ENCODE measurements at regions not wholly inside any gene's neighbourhood (a gene's known extent, or its start where the extent isn't known, plus 50 kb on each side); places are given as distances from the start of the nearest gene placed in this dataset.
"Not testable (repeated sequence)": the region's sequence is repeated elsewhere in the genome, so short reads cannot be mapped to it uniquely, and the experiment has no call there.

DNA sequence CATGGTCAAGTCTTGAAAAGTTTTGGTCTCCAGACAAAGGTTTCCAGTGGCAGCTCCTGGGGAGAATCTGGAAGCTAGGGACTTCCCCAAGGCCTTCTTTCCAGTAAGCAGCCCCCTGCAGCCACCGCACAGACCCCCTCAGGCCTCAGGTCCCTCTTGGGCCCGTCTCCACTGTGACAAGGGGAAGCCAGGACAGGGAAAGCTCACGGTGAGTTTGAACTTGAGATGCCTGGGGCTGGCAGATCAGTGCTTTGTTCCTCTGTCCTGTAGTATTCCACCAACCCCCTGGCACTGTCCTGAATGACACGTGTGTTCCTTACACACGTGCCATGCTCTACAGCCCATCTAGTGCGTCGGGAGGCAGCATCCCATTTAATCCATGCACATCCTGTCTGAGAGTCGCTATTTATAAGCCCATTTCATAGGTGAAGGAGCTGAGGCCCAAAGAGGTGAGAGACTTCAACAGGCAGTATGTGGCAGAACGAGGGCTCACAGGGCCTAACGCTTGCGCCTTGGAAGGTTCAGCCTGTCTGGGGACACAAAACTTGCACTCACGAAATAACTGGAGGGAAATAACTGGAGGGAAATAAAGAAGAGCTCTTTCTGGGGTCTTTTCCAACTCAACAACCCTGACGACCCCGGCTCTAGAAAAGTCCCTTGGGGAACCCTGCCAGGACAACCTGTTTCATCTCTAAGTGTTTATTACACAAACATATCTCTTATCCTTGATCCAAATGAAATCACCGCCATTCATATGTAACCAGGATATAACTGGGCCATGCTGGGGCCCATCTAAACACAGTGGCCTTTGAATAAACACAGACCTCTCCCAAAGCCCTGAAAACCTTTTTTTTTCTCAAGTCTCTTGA is 123.0 kb downstream of the BANF2 start:
- no peak for DNase-seq (ENCODE audit: low read depth in 1 of 2, low spot score in 1 of 2)
- Histone ChIP-seq H3K27me3 (no peaks in the 10 kb centered on the region), H3K9me3 (ENCODE audit: low read depth) (no peaks in the 10 kb centered on the region), H3K4me3 (no peak overlapping the region), H3K4me1 (ENCODE audit: low read depth) (peaks cover 13% of the 10 kb centered on the region), H3K36me3 (no peaks in the 10 kb centered on the region), H3K27ac (no peak overlapping the region)
- TF ChIP-seq, protein P1, sequence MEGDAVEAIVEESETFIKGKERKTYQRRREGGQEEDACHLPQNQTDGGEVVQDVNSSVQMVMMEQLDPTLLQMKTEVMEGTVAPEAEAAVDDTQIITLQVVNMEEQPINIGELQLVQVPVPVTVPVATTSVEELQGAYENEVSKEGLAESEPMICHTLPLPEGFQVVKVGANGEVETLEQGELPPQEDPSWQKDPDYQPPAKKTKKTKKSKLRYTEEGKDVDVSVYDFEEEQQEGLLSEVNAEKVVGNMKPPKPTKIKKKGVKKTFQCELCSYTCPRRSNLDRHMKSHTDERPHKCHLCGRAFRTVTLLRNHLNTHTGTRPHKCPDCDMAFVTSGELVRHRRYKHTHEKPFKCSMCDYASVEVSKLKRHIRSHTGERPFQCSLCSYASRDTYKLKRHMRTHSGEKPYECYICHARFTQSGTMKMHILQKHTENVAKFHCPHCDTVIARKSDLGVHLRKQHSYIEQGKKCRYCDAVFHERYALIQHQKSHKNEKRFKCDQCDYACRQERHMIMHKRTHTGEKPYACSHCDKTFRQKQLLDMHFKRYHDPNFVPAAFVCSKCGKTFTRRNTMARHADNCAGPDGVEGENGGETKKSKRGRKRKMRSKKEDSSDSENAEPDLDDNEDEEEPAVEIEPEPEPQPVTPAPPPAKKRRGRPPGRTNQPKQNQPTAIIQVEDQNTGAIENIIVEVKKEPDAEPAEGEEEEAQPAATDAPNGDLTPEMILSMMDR (IDR thresholded peaks at IDR 0.05; ENCODE audit: low read depth, low read length) = no peak

DNA sequence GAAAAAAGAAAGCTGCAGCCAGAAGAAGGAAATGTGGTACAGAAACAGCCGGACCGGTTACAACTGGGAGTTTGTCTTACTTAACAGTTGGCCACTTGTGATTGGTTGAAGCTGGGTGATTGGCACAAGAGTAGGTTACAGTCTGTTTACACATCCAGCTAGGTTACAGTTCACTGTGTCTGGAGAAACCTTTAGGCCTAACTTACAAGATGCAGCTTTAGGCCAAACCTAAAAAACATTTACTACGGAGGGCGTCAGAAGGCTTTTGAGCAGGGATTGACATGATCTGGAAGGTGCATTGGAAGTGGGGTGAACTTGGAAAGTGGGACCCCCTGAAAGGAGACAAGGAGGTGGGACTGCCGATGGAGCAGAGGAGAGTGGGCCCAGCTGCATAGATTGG is 122.3 kb downstream of the BANF2 start:
- H3K36me3 ChIP-seq = no peaks in the 10 kb centered on the region
- no peaks in the 10 kb centered on the region for H3K27me3 ChIP-seq
- peaks cover 13% of the 10 kb centered on the region for H3K4me1 ChIP-seq (ENCODE audit: low read depth)
- H3K9me3 ChIP-seq (ENCODE audit: low read depth) = no peaks in the 10 kb centered on the region
- TF ChIP-seq, protein P1 (IDR thresholded peaks at IDR 0.05; ENCODE audit: low read depth, low read length) = no peak
- DNase-seq (ENCODE audit: low read depth in 1 of 2, low spot score in 1 of 2) = peak in 1 of 2 donors; percentile 92
- no peak overlapping the region for H3K4me3 ChIP-seq
- no peak overlapping the region for H3K27ac ChIP-seq

DNA sequence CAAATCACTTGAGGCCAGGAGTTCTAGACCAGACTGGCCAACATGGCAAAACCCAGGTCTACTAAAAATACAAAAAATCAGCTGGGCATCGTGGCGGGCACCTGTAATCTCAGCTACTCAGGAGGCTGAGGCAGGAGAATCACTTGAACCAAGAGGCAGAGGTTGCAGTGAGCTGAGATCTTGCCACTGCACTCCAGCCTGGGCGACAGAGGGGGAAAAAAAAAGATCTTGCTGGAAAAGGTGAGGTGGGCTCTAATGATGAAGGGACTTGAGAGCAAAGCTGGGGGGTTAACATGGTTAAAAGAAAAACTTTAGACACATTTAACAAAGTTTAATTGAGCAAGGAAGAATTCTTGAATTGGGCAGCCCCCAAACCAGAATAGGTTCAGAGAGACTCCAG is 121.8 kb downstream of the BANF2 start:
- H3K9me3 ChIP-seq (ENCODE audit: low read depth); H3K27ac ChIP-seq; H3K36me3 ChIP-seq: not testable (repeated sequence)

DNA sequence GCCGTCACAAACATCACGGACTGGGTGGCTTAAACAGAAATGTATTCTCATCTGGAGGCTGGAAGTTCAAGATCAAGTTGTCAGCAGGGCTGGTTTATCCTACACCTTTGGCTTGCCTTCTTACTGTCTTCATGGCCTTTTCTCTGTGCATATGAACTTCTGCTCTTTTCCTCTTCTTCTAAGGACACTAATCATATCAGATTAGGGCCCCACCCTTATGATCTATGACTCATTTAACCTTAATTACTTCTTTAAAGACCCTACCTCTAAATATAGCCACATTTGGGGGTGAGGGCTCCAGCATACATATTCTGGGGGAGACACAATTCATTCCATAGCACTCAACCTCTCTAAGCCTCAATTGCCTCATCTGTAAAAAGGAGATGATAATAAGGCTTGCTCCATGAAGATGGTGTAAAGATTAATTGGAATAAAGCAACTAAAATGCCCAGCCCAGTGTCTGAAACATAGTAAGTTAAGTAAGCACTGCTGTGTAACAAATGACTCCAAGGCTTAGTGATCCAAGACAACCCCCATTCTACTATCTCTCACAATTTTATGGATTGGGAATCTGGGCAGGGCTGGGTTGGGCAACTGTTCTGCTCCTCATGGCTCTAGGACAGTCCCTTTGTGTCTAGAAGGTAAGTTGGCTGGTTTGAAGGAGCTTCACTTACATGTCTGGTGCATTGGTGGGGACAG is 119.8 kb downstream of the BANF2 start:
- Histone ChIP-seq H3K27me3 (no peaks in the 10 kb centered on the region), H3K4me1 (ENCODE audit: low read depth) (peaks cover 7% of the 10 kb centered on the region), H3K36me3 (no peaks in the 10 kb centered on the region), H3K9me3 (ENCODE audit: low read depth) (no peaks in the 10 kb centered on the region), H3K4me3 (no peak overlapping the region), H3K27ac (no peak overlapping the region)
- DNase-seq (ENCODE audit: low read depth in 1 of 2, low spot score in 1 of 2) = no peak
- TF ChIP-seq, protein P1 (IDR thresholded peaks at IDR 0.05; ENCODE audit: low read depth, low read length) = no peak

More for the DNA sequence above, 121.8 kb downstream of the BANF2 start:
- DNase-seq (ENCODE audit: low read depth in 1 of 2, low spot score in 1 of 2); H3K4me3 ChIP-seq; H3K27me3 ChIP-seq: not testable (repeated sequence)
- peaks cover 13% of the 10 kb centered on the region for H3K4me1 ChIP-seq (ENCODE audit: low read depth)

DNA sequence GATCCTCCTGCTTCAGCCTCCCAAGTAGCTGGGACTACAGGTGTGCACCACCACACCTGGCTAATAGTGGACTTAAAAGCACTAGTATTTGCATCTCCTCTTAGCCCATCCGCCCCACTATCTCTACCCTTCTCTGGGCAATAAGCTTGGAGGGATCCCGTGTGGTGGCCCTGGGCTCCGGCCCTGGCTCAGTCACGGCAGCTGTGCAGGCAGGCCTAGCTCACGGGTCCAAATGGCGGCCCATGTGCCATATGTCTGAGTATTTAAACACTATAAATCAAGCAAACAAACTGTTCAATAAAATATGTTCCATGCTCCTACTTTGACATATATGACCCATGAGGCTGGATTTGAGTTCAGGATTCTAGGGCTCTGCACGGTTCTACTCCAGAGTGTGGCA is 118.4 kb downstream of the BANF2 start:
- H3K4me1 ChIP-seq (ENCODE audit: low read depth) = peaks cover 3% of the 10 kb centered on the region
- no peak for DNase-seq (ENCODE audit: low read depth in 1 of 2, low spot score in 1 of 2)
- TF ChIP-seq, protein P1 (IDR thresholded peaks at IDR 0.05; ENCODE audit: low read depth, low read length) = no peak
- H3K27ac ChIP-seq = no peak overlapping the region
- no peaks in the 10 kb centered on the region for H3K36me3 ChIP-seq
- no peak overlapping the region for H3K4me3 ChIP-seq
- H3K27me3 ChIP-seq = no peaks in the 10 kb centered on the region
- no peaks in the 10 kb centered on the region for H3K9me3 ChIP-seq (ENCODE audit: low read depth)

All from cardiac muscle cell (in vitro differentiated cells and primary cell).